Ishikawa (cell line): ENCODE measurements at regions not wholly inside any gene's neighbourhood (a gene's known extent, or its start where the extent isn't known, plus 50 kb on each side); places are given as distances from the start of the nearest gene placed in this dataset.

Experiments
- EGR1 ChIP-seq: IDR thresholded peaks from 2 replicates; pipeline ENCODE4 v1.6.1; 2012
- EP300 ChIP-seq: IDR thresholded peaks from 2 replicates; pipeline ENCODE4 v1.6.1; 2012; ENCODE audit warnings: borderline replicate concordance
- MAX ChIP-seq: IDR thresholded peaks from 2 replicates; pipeline ENCODE4 v1.6.1; 2012
- NFIC ChIP-seq: IDR thresholded peaks from 2 replicates; pipeline ENCODE4 v1.6.1; 2012
- REST ChIP-seq: IDR thresholded peaks from 2 replicates; pipeline ENCODE4 v1.6.1; 2012; ENCODE audit warnings: low read depth, mild to moderate bottlenecking
- TAF1 ChIP-seq: IDR thresholded peaks from 2 replicates; pipeline ENCODE4 v1.6.1; 2012; ENCODE audit warnings: low read depth, mild to moderate bottlenecking
- TCF12 ChIP-seq: IDR thresholded peaks from 2 replicates; pipeline ENCODE4 v1.6.1; 2012; ENCODE audit warnings: low read depth
- USF1 ChIP-seq: IDR thresholded peaks from 2 replicates; pipeline ENCODE4 v1.6.1; 2012
- YY1 ChIP-seq: IDR thresholded peaks from 2 replicates; pipeline ENCODE4 v1.6.1; 2012; ENCODE audit warnings: low read depth
- ZBTB7A ChIP-seq: IDR thresholded peaks from 2 replicates; pipeline ENCODE4 v1.6.1; 2012; ENCODE audit warnings: low read depth

GRCh38 chr7:46191776-46192175 is 270.7 kb upstream of the IGFBP3 start:
- TF ChIP-seq REST (no peak), USF1 (no peak), TAF1 (no peak), EGR1 (no peak), YY1 (no peak), TCF12 (no peak), EP300 (no peak), NFIC (no peak), MAX (no peak), ZBTB7A (no peak)
